ENCODE measurements at regions not wholly inside any gene's neighbourhood (a gene's known extent, or its start where the extent isn't known, plus 50 kb on each side); places are given as distances from the start of the nearest gene placed in this dataset.

DNA sequence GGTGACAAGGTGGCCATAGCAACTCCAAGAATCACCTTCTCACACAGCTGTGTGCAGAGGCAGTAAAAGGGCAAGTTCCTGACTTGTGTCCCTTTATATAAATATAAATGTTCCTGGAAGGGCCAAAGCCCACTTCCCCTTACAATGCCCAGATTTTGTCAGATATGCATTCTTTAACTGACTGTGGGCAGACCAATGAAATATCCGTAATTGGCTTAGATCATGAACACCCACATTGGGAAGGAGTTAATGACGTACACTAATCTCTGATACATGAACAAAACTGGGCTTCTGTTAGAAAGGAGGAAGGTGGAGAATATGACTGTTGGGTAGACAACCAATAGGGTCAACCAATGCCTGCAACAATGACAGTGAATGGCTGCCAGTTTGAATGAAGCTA lies 397.2 kb upstream of the CLINT1 start:
- TF ChIP-seq CTCF (IDR thresholded peaks at IDR 0.05), result no peak
- TF ChIP-seq POLR2A (IDR thresholded peaks at IDR 0.05), result no peak

All from lower leg skin (tissue), 3 donors.